ENCODE measurements at regions not wholly inside any gene's neighbourhood (a gene's known extent, or its start where the extent isn't known, plus 50 kb on each side); places are given as distances from the start of the nearest gene placed in this dataset.
"Not testable (repeated sequence)": the region's sequence is repeated elsewhere in the genome, so short reads cannot be mapped to it uniquely, and the experiment has no call there.

GRCh38 chrX:56343219-56343618, 111.1 kb downstream of the KLF8 start:
- Histone ChIP-seq H3K9me3 (no peaks in the 10 kb centered on the region), H3K27me3 (no peaks in the 10 kb centered on the region), H3K36me3 (no peaks in the 10 kb centered on the region), H3K4me3 (no peak overlapping the region), H3K27ac (no peak overlapping the region), H3K4me1 (no peaks in the 10 kb centered on the region)
- in situ Hi-C loops (cut with MboI; ENCODE audit: low sequenced_read_pairs in 4 of 4) (no loop called here), intact Hi-C loops (cut with DNase I; ENCODE audit: low total_unique reads) (no loop called here)
- TF ChIP-seq CTCF (IDR thresholded peaks at IDR 0.05 in 4 of 5, conservative IDR thresholded peaks at IDR 0.05 in 1 of 5) (no peak), POLR2A (IDR thresholded peaks at IDR 0.05) (no peak)
- ATAC-seq = no peak
- DNase-seq = no peak

- intact Hi-C loops (cut with DNase I; ENCODE audit: low total_unique reads) = no loop called here
Measured at GRCh38 chrX:56343664-56344063, 111.5 kb downstream of the KLF8 start.

DNA sequence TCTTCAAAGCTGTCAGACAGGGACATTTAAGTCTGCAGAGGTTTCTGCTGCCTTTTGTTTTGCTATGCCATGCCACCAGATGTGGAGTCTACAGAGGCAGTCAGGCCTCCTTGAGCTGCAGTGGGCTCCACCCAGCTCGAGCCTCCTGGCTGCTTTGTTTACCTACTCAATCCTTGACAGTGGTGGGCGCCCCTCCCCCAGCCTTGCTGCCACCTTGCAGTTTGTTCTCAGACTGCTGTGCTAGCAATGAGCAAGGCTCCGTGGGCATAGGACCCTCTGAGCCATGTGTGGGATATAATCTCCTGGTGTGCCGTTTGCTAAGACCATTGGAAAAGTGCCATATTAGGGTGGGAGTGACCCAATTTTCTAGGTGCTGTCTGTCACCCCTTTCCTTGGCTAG, 126.0 kb downstream of the KLF8 start:
- ATAC-seq; DNase-seq; in situ Hi-C loops (cut with MboI; ENCODE audit: low sequenced_read_pairs in 4 of 4); H3K27ac ChIP-seq; H3K4me1 ChIP-seq; H3K9me3 ChIP-seq; H3K36me3 ChIP-seq; H3K4me3 ChIP-seq; intact Hi-C loops (cut with DNase I; ENCODE audit: low total_unique reads); H3K27me3 ChIP-seq: not testable (repeated sequence)

More at GRCh38 chrX:56343664-56344063, 111.5 kb downstream of the KLF8 start:
- no peaks in the 10 kb centered on the region for H3K27me3 ChIP-seq
- H3K27ac ChIP-seq = no peak overlapping the region
- no peaks in the 10 kb centered on the region for H3K9me3 ChIP-seq
- no peak for ATAC-seq
- no peak overlapping the region for H3K4me3 ChIP-seq
- no peaks in the 10 kb centered on the region for H3K4me1 ChIP-seq
- no peaks in the 10 kb centered on the region for H3K36me3 ChIP-seq
- TF ChIP-seq CTCF (IDR thresholded peaks at IDR 0.05 in 4 of 5, conservative IDR thresholded peaks at IDR 0.05 in 1 of 5) = no peak
- no peak for TF ChIP-seq POLR2A (IDR thresholded peaks at IDR 0.05)
- DNase-seq = no peak
- in situ Hi-C loops (cut with MboI; ENCODE audit: low sequenced_read_pairs in 4 of 4) = no loop called here

DNA sequence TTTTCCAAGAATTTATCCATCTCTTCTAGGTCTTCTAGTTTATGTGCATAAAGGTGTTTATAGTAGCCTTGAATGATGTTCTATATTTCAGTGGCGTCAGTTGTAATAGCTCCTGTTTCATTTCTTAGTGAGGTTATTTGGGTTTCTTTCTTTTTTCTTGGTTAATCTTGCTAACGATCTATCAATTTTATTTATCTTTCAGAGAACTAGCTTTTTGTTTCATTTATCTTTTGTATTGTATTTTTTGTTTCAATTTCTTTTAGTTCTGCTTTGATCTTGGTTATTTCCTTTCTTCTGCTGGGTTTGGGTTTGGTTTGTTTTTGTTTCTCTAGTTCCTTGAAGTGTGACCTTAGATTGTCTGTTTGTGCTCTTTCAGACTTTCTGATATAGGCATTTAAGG, 133.0 kb downstream of the KLF8 start:
- H3K36me3 ChIP-seq; H3K9me3 ChIP-seq; H3K4me1 ChIP-seq; H3K27ac ChIP-seq; in situ Hi-C loops (cut with MboI; ENCODE audit: low sequenced_read_pairs in 4 of 4); H3K4me3 ChIP-seq; ATAC-seq; H3K27me3 ChIP-seq; intact Hi-C loops (cut with DNase I; ENCODE audit: low total_unique reads); DNase-seq: not testable (repeated sequence)

- in situ Hi-C loops (cut with MboI; ENCODE audit: low sequenced_read_pairs in 4 of 4) = no loop called here
- no peak overlapping the region for H3K27ac ChIP-seq
- no peak for TF ChIP-seq POLR2A (IDR thresholded peaks at IDR 0.05)
- no peak for TF ChIP-seq CTCF (IDR thresholded peaks at IDR 0.05 in 4 of 5, conservative IDR thresholded peaks at IDR 0.05 in 1 of 5)
- ATAC-seq (no peak), DNase-seq (no peak)
- H3K9me3 ChIP-seq = no peaks in the 10 kb centered on the region
- intact Hi-C loops (cut with DNase I; ENCODE audit: low total_unique reads) = no loop called here
- H3K4me3 ChIP-seq = no peak overlapping the region
- no peaks in the 10 kb centered on the region for H3K27me3 ChIP-seq
- H3K36me3 ChIP-seq = no peaks in the 10 kb centered on the region
- no peaks in the 10 kb centered on the region for H3K4me1 ChIP-seq
Measured at GRCh38 chrX:56366901-56367300, 134.7 kb downstream of the KLF8 start.

DNA sequence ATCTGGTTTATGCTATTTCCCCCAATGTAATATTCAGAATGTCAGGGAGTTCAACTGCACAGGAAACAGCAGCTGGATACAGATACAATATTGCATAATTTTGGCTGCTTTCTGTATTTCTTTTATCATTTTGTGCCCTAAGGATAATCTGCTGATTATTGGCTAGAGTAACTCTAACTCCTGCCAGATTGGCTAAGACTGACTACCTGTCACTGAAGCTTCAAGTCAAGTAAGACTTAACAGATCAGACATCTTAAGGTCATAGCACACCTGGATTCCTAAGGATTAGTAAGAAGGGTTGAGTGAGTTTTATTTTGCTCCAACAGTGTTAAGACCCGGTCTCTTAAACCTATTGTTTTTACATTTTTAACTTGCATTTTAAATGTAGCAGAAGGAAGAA, 136.8 kb downstream of the KLF8 start:
- TF ChIP-seq POLR2A (IDR thresholded peaks at IDR 0.05) (no peak), CTCF (IDR thresholded peaks at IDR 0.05 in 4 of 5, conservative IDR thresholded peaks at IDR 0.05 in 1 of 5) (no peak)
- no peak overlapping the region for H3K27ac ChIP-seq
- ATAC-seq = no peak
- in situ Hi-C loops (cut with MboI; ENCODE audit: low sequenced_read_pairs in 4 of 4) (no loop called here), intact Hi-C loops (cut with DNase I; ENCODE audit: low total_unique reads) (no loop called here)
- no peaks in the 10 kb centered on the region for H3K4me1 ChIP-seq
- no peaks in the 10 kb centered on the region for H3K36me3 ChIP-seq
- H3K4me3 ChIP-seq = no peak overlapping the region
- no peaks in the 10 kb centered on the region for H3K27me3 ChIP-seq
- no peaks in the 10 kb centered on the region for H3K9me3 ChIP-seq
- no peak for DNase-seq

GRCh38 chrX:56379984-56380780, 148.0 kb downstream of the KLF8 start:
- H3K9me3 ChIP-seq; DNase-seq; H3K4me1 ChIP-seq; H3K27me3 ChIP-seq; H3K27ac ChIP-seq; H3K4me3 ChIP-seq; H3K36me3 ChIP-seq; ATAC-seq; in situ Hi-C loops (cut with MboI; ENCODE audit: low sequenced_read_pairs in 4 of 4); intact Hi-C loops (cut with DNase I; ENCODE audit: low total_unique reads): not testable (repeated sequence)

Data from gastrocnemius medialis (tissue), 4 donors.